HL-60 (cell line): ENCODE measurements at regions not wholly inside any gene's neighbourhood (a gene's known extent, or its start where the extent isn't known, plus 50 kb on each side); places are given as distances from the start of the nearest gene placed in this dataset.

Experiments
- DNase-seq, 2 experiments: peaks; one replicate each; pipeline ENCODE4 v3.0.0-alpha.2; 2010 to 2020; ENCODE audit warnings: low read depth in 1 of 2, low spot score in 1 of 2
- H3K27ac ChIP-seq: fragments of 250-450 bp; sonication (Bioruptor Pico); replicated peaks from 2 replicates; pipeline ENCODE4 v1.5.1; 2020; ENCODE audit warnings: mild to moderate bottlenecking, moderate library complexity
- H3K27me3 ChIP-seq: fragments of 250-450 bp; sonication (Bioruptor Pico); 2 replicates; pipeline ENCODE4 v1.5.1; 2021; ENCODE audit warnings: mild to moderate bottlenecking, moderate library complexity; ENCODE audit not compliant: insufficient read depth, poor library complexity, severe bottlenecking
- H3K4me3 ChIP-seq: replicated peaks from 2 replicates; pipeline ENCODE4 v1.5.1; 2011; ENCODE audit warnings: mild to moderate bottlenecking, control low read depth, low read length; ENCODE audit not compliant: insufficient read depth
- GABPA ChIP-seq: IDR thresholded peaks from 2 replicates; pipeline ENCODE4 v1.6.1; 2012; ENCODE audit warnings: low read depth
- POLR2AphosphoS5 ChIP-seq: IDR thresholded peaks from 2 replicates; pipeline ENCODE4 v1.6.1; 2012; ENCODE audit warnings: low read depth
- REST ChIP-seq: IDR thresholded peaks from 2 replicates; pipeline ENCODE4 v1.6.1; 2012; ENCODE audit warnings: low read depth; ENCODE audit not compliant: insufficient replicate concordance
- SPI1 ChIP-seq: IDR thresholded peaks from 2 replicates; pipeline ENCODE4 v1.6.1; 2012; ENCODE audit warnings: low read depth, mild to moderate bottlenecking, borderline replicate concordance
- TF ChIP-seq, protein P1 (sequence below): IDR thresholded peaks from one replicate; pipeline ENCODE4 v1.5.1; 2011; ENCODE audit warnings: low read length, control low read depth, inconsistent platforms; ENCODE audit not compliant: insufficient read depth

- Histone ChIP-seq H3K27me3 (no peaks in the 10 kb centered on the region), H3K4me3 (no peak overlapping the region), H3K27ac (no peak overlapping the region)
- no peak for TF ChIP-seq GABPA
- TF ChIP-seq, protein P1, sequence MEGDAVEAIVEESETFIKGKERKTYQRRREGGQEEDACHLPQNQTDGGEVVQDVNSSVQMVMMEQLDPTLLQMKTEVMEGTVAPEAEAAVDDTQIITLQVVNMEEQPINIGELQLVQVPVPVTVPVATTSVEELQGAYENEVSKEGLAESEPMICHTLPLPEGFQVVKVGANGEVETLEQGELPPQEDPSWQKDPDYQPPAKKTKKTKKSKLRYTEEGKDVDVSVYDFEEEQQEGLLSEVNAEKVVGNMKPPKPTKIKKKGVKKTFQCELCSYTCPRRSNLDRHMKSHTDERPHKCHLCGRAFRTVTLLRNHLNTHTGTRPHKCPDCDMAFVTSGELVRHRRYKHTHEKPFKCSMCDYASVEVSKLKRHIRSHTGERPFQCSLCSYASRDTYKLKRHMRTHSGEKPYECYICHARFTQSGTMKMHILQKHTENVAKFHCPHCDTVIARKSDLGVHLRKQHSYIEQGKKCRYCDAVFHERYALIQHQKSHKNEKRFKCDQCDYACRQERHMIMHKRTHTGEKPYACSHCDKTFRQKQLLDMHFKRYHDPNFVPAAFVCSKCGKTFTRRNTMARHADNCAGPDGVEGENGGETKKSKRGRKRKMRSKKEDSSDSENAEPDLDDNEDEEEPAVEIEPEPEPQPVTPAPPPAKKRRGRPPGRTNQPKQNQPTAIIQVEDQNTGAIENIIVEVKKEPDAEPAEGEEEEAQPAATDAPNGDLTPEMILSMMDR, result no peak
- no peak for TF ChIP-seq REST
- TF ChIP-seq SPI1, result no peak
- TF ChIP-seq POLR2AphosphoS5, result no peak
- no peak for DNase-seq
Observed at GRCh38 chr12:11540615-11541310, 108.7 kb upstream of the ETV6 start.

- TF ChIP-seq, protein P1, result no peak
- TF ChIP-seq SPI1 (no peak), REST (peak; percentile 87), POLR2AphosphoS5 (no peak)
- H3K27ac ChIP-seq, result no peak overlapping the region
- H3K4me3 ChIP-seq, result no peak overlapping the region
- DNase-seq, result no peak
- H3K27me3 ChIP-seq, result no peaks in the 10 kb centered on the region
Observed at GRCh38 chr12:11542599-11542998, 106.9 kb upstream of the ETV6 start.

- Histone ChIP-seq H3K27ac (no peak overlapping the region), H3K27me3 (no peaks in the 10 kb centered on the region), H3K4me3 (no peak overlapping the region)
- no peak for TF ChIP-seq GABPA
- TF ChIP-seq, protein P1, result no peak
- no peak for TF ChIP-seq SPI1
- no peak for DNase-seq
Observed at GRCh38 chr12:11543457-11544158, 105.9 kb upstream of the ETV6 start.
